ENCODE measurements at regions not wholly inside any gene's neighbourhood (a gene's known extent, or its start where the extent isn't known, plus 50 kb on each side); places are given as distances from the start of the nearest gene placed in this dataset.

GRCh38 chrX:28321286-28321685 is 266.0 kb upstream of the IL1RAPL1 start:
- no peak for ATAC-seq
- H3K27me3 Mint-ChIP-seq, result no peaks in the 10 kb centered on the region
- H3K4me3 Mint-ChIP-seq, result no peak overlapping the region
- intact Hi-C loops (cut with micrococcal nuclease), result no loop called here
- TF ChIP-seq CTCF (IDR thresholded peaks at IDR 0.05), result no peak
- no peak for DNase-seq
- no peaks in the 10 kb centered on the region for H3K4me1 Mint-ChIP-seq (ENCODE audit: low read depth)
- ChIA-PET POLR2A (no interaction called here), CTCF (no interaction called here)
- no peaks in the 10 kb centered on the region for H3K36me3 Mint-ChIP-seq (ENCODE audit: low read depth)
- H3K27ac Mint-ChIP-seq, result no peak overlapping the region
- H3K9me3 Mint-ChIP-seq, result peaks cover 5% of the 10 kb centered on the region

GRCh38 chrX:28312965-28313364 is 274.3 kb upstream of the IL1RAPL1 start:
- Mint-ChIP-seq H3K36me3 (ENCODE audit: low read depth) (no peaks in the 10 kb centered on the region), H3K4me1 (ENCODE audit: low read depth) (no peaks in the 10 kb centered on the region), H3K9me3 (peaks cover 3% of the 10 kb centered on the region), H3K4me3 (no peak overlapping the region), H3K27me3 (no peaks in the 10 kb centered on the region), H3K27ac (no peak overlapping the region)
- ATAC-seq (no peak), DNase-seq (no peak)
- POLR2A ChIA-PET, result no interaction called here
- intact Hi-C loops (cut with micrococcal nuclease), result no loop called here
- CTCF ChIA-PET, result no interaction called here
- TF ChIP-seq CTCF (IDR thresholded peaks at IDR 0.05), result no peak

- no peak overlapping the region for H3K27ac Mint-ChIP-seq
These were observed 275.0 kb upstream of the IL1RAPL1 start for GRCh38 chrX:28312259-28312658.

GRCh38 chrX:28311466-28311865 is 275.8 kb upstream of the IL1RAPL1 start:
- Mint-ChIP-seq H3K27me3 (no peaks in the 10 kb centered on the region), H3K4me3 (no peak overlapping the region), H3K4me1 (ENCODE audit: low read depth) (no peaks in the 10 kb centered on the region), H3K27ac (no peak overlapping the region), H3K36me3 (ENCODE audit: low read depth) (no peaks in the 10 kb centered on the region), H3K9me3 (peaks cover 2% of the 10 kb centered on the region)
- DNase-seq, result no peak
- no peak for ATAC-seq
- ChIA-PET POLR2A (no interaction called here), CTCF (no interaction called here)
- intact Hi-C loops (cut with micrococcal nuclease), result no loop called here
- no peak for TF ChIP-seq CTCF (IDR thresholded peaks at IDR 0.05)

More at GRCh38 chrX:28312259-28312658, 275.0 kb upstream of the IL1RAPL1 start:
- DNase-seq (no peak), ATAC-seq (no peak)
- intact Hi-C loops (cut with micrococcal nuclease), result no loop called here
- TF ChIP-seq CTCF (IDR thresholded peaks at IDR 0.05), result no peak
- Mint-ChIP-seq H3K27me3 (no peaks in the 10 kb centered on the region), H3K4me1 (ENCODE audit: low read depth) (no peaks in the 10 kb centered on the region), H3K9me3 (peaks cover 2% of the 10 kb centered on the region), H3K4me3 (no peak overlapping the region), H3K36me3 (ENCODE audit: low read depth) (no peaks in the 10 kb centered on the region)
- ChIA-PET POLR2A (no interaction called here), CTCF (no interaction called here)

GRCh38 chrX:28303486-28303885 is 283.8 kb upstream of the IL1RAPL1 start:
- Mint-ChIP-seq H3K27me3 (no peaks in the 10 kb centered on the region), H3K4me3 (no peak overlapping the region), H3K27ac (no peak overlapping the region), H3K36me3 (ENCODE audit: low read depth) (no peaks in the 10 kb centered on the region), H3K9me3 (peaks cover 3% of the 10 kb centered on the region), H3K4me1 (ENCODE audit: low read depth) (no peaks in the 10 kb centered on the region)
- DNase-seq, result no peak
- no peak for ATAC-seq
- ChIA-PET POLR2A (no interaction called here), CTCF (no interaction called here)
- intact Hi-C loops (cut with micrococcal nuclease), result no loop called here
- no peak for TF ChIP-seq CTCF (IDR thresholded peaks at IDR 0.05)

All from activated CD8-positive, alpha-beta T cell treated with anti-CD3 and anti-CD28 coated beads for 36 hours (primary cell).